ENCODE measurements at regions not wholly inside any gene's neighbourhood (a gene's known extent, or its start where the extent isn't known, plus 50 kb on each side); places are given as distances from the start of the nearest gene placed in this dataset.

GRCh38 chr6:74145931-74146330 is 449.9 kb downstream of the CD109 start:
- DNase-seq: no peak

- no peak for DNase-seq
These were observed 441.9 kb downstream of the CD109 start for GRCh38 chr6:74137911-74138310.

- DNase-seq: no peak
These were observed 438.3 kb downstream of the CD109 start for GRCh38 chr6:74134327-74134726.

- no peak for DNase-seq
These were observed 437.1 kb downstream of the CD109 start for GRCh38 chr6:74133073-74133472.

GRCh38 chr6:74130641-74131040 is 434.6 kb downstream of the CD109 start:
- DNase-seq: no peak

GRCh38 chr6:74128536-74128935 is 432.5 kb downstream of the CD109 start:
- no peak for DNase-seq

- DNase-seq: no peak
These were observed 421.1 kb downstream of the CD109 start for GRCh38 chr6:74117113-74117512.

- no peak for DNase-seq
These were observed 419.7 kb downstream of the CD109 start for GRCh38 chr6:74115674-74116073.

GRCh38 chr6:74114428-74114827 is 418.4 kb downstream of the CD109 start:
- peak; percentile 3 for DNase-seq

- no peak for DNase-seq
These were observed 417.9 kb downstream of the CD109 start for GRCh38 chr6:74113901-74114300.

- no peak for DNase-seq
These were observed 407.4 kb downstream of the CD109 start for GRCh38 chr6:74103417-74103816.

GRCh38 chr6:74100719-74101287 is 404.8 kb downstream of the CD109 start:
- DNase-seq: no peak

- no peak for DNase-seq
These were observed 400.3 kb downstream of the CD109 start for GRCh38 chr6:74096329-74096728.

GRCh38 chr6:74093361-74093760 is 397.4 kb downstream of the CD109 start:
- DNase-seq: no peak

- DNase-seq: no peak
These were observed 395.8 kb downstream of the CD109 start for GRCh38 chr6:74091794-74092157.

- DNase-seq: peak; percentile 37
These were observed 395.3 kb downstream of the CD109 start for GRCh38 chr6:74091136-74091793.

- DNase-seq: no peak
These were observed 391.9 kb downstream of the CD109 start for GRCh38 chr6:74087899-74088298.

- DNase-seq: no peak
These were observed 379.9 kb downstream of the CD109 start for GRCh38 chr6:74075896-74076295.

GRCh38 chr6:74075323-74075722 is 379.3 kb downstream of the CD109 start:
- DNase-seq: no peak

GRCh38 chr6:74074645-74075044 is 378.6 kb downstream of the CD109 start:
- DNase-seq: no peak

- no peak for DNase-seq
These were observed 378.0 kb downstream of the CD109 start for GRCh38 chr6:74073999-74074398.

GRCh38 chr6:74073429-74073828 is 377.4 kb downstream of the CD109 start:
- no peak for DNase-seq

GRCh38 chr6:74071214-74071613 is 375.2 kb downstream of the CD109 start:
- no peak for DNase-seq

GRCh38 chr6:74070711-74071110 is 374.7 kb downstream of the CD109 start:
- no peak for DNase-seq

- no peak for DNase-seq
These were observed 374.1 kb downstream of the CD109 start for GRCh38 chr6:74070091-74070490.
